ENCODE measurements at regions not wholly inside any gene's neighbourhood (a gene's known extent, or its start where the extent isn't known, plus 50 kb on each side); places are given as distances from the start of the nearest gene placed in this dataset.

DNA sequence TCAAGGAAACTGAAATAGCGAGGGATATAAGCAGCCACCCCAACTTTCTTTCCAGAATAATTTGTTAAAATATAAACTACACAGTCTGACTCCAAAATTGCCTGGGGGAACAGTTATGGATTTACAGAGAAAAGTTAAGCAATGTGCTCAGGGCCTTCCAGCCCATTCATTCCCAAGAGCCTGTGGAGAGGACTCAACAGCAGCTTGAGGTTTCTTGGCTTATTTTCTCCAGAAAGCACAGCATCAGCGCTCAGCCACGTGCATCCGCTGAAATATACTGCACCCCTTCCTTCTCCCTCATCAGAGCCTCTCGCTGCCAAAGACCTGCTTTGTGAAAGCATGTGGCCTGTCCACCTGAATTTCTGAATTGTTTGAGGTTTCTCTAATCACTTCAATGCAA is 375.2 kb upstream of the VWC2 start:
- Histone ChIP-seq H3K4me3 (no peak overlapping the region), H3K9me3 (no peaks in the 10 kb centered on the region), H3K4me1 (no peaks in the 10 kb centered on the region), H3K36me3 (no peaks in the 10 kb centered on the region), H3K27ac (no peak overlapping the region), H3K27me3 (no peaks in the 10 kb centered on the region)
- 79 to 81% methylated on average over 5 of the region's 5 CpGs for WGBS, 2 donors
- TF ChIP-seq, protein P1, sequence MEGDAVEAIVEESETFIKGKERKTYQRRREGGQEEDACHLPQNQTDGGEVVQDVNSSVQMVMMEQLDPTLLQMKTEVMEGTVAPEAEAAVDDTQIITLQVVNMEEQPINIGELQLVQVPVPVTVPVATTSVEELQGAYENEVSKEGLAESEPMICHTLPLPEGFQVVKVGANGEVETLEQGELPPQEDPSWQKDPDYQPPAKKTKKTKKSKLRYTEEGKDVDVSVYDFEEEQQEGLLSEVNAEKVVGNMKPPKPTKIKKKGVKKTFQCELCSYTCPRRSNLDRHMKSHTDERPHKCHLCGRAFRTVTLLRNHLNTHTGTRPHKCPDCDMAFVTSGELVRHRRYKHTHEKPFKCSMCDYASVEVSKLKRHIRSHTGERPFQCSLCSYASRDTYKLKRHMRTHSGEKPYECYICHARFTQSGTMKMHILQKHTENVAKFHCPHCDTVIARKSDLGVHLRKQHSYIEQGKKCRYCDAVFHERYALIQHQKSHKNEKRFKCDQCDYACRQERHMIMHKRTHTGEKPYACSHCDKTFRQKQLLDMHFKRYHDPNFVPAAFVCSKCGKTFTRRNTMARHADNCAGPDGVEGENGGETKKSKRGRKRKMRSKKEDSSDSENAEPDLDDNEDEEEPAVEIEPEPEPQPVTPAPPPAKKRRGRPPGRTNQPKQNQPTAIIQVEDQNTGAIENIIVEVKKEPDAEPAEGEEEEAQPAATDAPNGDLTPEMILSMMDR (IDR thresholded peaks at IDR 0.05), result no peak
- no peak for TF ChIP-seq POLR2A (IDR thresholded peaks at IDR 0.05)
- no peak for TF ChIP-seq EP300 (IDR thresholded peaks at IDR 0.05)
- DNase-seq (ENCODE audit: low spot score in 2 of 2), result no peak

DNA sequence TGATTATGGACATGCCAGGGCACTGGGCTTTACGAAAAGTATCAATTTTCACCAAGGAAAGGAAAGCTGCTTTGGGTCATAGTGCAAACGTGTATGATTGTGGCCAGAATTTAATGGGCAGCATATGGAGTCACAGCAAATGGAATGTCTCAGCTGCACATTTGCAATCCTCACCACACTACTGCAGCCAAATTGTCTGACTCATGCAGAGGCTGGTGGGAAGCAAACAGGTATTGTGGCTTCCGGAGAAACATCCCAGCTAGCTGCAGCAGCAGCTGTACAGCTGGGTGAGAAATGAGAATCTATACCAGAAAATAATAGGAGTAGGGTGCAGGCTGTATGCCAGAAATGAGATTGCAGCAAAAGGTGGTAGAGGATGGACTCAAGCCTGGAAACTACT is 374.7 kb upstream of the VWC2 start:
- Histone ChIP-seq H3K36me3 (no peaks in the 10 kb centered on the region), H3K4me1 (no peaks in the 10 kb centered on the region), H3K27ac (no peak overlapping the region), H3K9me3 (no peaks in the 10 kb centered on the region), H3K27me3 (no peaks in the 10 kb centered on the region), H3K4me3 (no peak overlapping the region)
- no peak for DNase-seq (ENCODE audit: low spot score in 2 of 2)
- TF ChIP-seq EP300 (IDR thresholded peaks at IDR 0.05), result no peak
- TF ChIP-seq, protein P1 (IDR thresholded peaks at IDR 0.05), result no peak
- TF ChIP-seq POLR2A (IDR thresholded peaks at IDR 0.05), result no peak
- WGBS, 2 donors, result 55 to 74% methylated on average over 3 of the region's 3 CpGs

DNA sequence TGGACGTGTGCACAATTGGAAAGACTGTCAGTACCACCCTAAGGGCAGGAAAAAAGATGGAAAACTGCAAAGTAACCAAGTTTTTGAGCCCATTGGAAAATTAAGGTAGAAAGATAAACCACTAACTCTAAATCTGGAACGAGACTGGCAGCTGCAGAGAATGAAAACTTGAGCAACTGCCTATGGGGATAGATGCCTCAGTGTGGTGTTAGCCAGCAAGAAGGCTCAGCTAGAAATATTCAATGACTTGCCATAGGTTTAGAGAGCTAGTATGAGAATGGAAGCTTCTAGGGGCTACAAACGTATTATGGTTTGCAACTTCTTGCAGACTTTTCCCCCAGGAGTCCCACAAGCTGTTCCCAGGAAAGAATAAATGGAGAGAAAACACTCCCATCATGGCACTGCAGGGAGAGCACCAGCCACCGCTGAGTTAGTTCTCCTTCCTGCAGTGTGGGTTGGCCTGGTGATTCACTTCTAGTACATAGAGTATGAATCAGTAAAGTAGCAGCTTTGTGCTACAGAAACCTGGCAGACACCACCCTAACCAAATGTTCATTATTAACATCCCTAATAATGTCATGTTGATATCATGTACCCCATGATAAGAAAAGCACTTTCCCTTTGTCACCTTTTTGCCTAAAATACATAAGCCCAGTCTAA is 372.4 kb upstream of the VWC2 start:
- no peaks in the 10 kb centered on the region for H3K27me3 ChIP-seq
- no peaks in the 10 kb centered on the region for H3K9me3 ChIP-seq
- TF ChIP-seq EP300 (IDR thresholded peaks at IDR 0.05), result no peak
- TF ChIP-seq, protein P1 (IDR thresholded peaks at IDR 0.05), result no peak
- no peak for TF ChIP-seq POLR2A (IDR thresholded peaks at IDR 0.05)
- H3K4me3 ChIP-seq, result no peak overlapping the region
- H3K27ac ChIP-seq, result no peak overlapping the region
- 70 to 75% methylated on average over 4 of the region's 4 CpGs for whole genome bisulfite sequencing, 2 donors
- H3K36me3 ChIP-seq, result no peaks in the 10 kb centered on the region
- DNase-seq (ENCODE audit: low spot score in 2 of 2), result no peak
- H3K4me1 ChIP-seq, result no peaks in the 10 kb centered on the region

DNA sequence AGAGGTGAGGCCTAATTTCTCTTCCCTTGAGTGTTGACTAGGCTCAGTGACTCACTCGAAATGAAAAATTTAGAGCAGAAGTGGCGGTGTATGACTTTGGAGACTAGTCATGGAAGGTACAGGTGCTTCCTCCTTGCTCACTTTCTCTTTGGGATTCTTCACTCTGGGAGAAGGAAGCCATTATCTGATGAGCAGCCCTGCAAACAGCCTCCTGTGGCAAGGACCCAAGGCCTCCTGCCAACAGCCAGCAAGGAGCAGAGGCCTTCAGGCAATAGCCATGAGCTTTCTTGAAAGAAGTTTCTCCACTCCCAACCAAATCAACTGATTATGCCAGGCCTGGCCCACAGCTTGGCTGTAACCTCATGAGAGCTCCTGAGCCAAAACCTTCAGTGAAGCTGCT is 369.6 kb upstream of the VWC2 start:
- Histone ChIP-seq H3K27ac (no peak overlapping the region), H3K27me3 (no peaks in the 10 kb centered on the region), H3K9me3 (no peaks in the 10 kb centered on the region), H3K4me1 (no peaks in the 10 kb centered on the region), H3K36me3 (no peaks in the 10 kb centered on the region), H3K4me3 (no peak overlapping the region)
- DNase-seq (ENCODE audit: low spot score in 2 of 2), result no peak
- 83 to 84% methylated on average over 2 of the region's 2 CpGs for WGBS, 2 donors
- TF ChIP-seq, protein P1 (IDR thresholded peaks at IDR 0.05), result no peak
- TF ChIP-seq POLR2A (IDR thresholded peaks at IDR 0.05) (no peak), EP300 (IDR thresholded peaks at IDR 0.05) (no peak)

DNA sequence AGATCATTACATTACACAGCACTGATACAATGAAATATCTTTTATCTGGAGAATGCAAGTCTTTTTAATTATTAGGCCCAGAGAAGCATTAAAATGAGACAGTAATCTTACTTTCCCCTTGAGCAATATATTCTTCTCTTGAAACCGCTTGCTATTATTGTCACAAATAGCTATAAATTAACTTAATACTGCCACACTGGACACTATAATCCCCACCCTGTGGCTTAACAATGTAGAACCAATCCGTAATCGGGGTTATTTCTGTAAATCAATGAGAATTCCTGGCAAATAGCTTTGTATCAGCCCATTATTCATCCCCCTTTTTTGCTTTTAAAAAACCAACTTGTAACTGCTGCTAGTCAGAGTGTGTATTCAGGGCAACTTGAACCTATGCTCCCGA is 366.2 kb upstream of the VWC2 start:
- Histone ChIP-seq H3K36me3 (no peaks in the 10 kb centered on the region), H3K9me3 (no peaks in the 10 kb centered on the region), H3K27ac (no peak overlapping the region), H3K4me3 (no peak overlapping the region), H3K27me3 (no peaks in the 10 kb centered on the region), H3K4me1 (no peaks in the 10 kb centered on the region)
- WGBS, 2 donors, result 66 to 72% methylated on average over 4 of the region's 4 CpGs
- TF ChIP-seq EP300 (IDR thresholded peaks at IDR 0.05) (no peak), POLR2A (IDR thresholded peaks at IDR 0.05) (no peak)
- TF ChIP-seq, protein P1 (IDR thresholded peaks at IDR 0.05), result no peak
- no peak for DNase-seq (ENCODE audit: low spot score in 2 of 2)
